Limb (tissue), 2 donors: ENCODE measurements at regions not wholly inside any gene's neighbourhood (a gene's known extent, or its start where the extent isn't known, plus 50 kb on each side); places are given as distances from the start of the nearest gene placed in this dataset.

ENCODE experiments used
- DNase-seq, 2 donors: peaks; one replicate each; pipeline ENCODE4 v3.0.0-alpha.2; 2016; ENCODE audit errors: extremely low spot score in 2 of 2

- DNase-seq, result no peak
Measured at GRCh38 chr13:50701469-50701868, 142.0 kb downstream of the DLEU7 start.

- no peak for DNase-seq
Measured at GRCh38 chr13:50706505-50706904, 137.0 kb downstream of the DLEU7 start.

- no peak for DNase-seq
Measured at GRCh38 chr13:50707628-50708027, 135.9 kb downstream of the DLEU7 start.

- no peak for DNase-seq
Measured at GRCh38 chr13:50708461-50708860, 135.0 kb downstream of the DLEU7 start.

- no peak for DNase-seq
Measured at GRCh38 chr13:50709058-50709457, 134.4 kb downstream of the DLEU7 start.

- DNase-seq, result no peak
Measured at GRCh38 chr13:50711131-50711815, 132.2 kb downstream of the DLEU7 start.

GRCh38 chr13:50711996-50712395 is 131.5 kb downstream of the DLEU7 start:
- no peak for DNase-seq

GRCh38 chr13:50712456-50712855 is 131.0 kb downstream of the DLEU7 start:
- peak in 1 of 2 donors; percentile 52 for DNase-seq

- DNase-seq, result no peak
Measured at GRCh38 chr13:50712881-50713280, 130.6 kb downstream of the DLEU7 start.

- no peak for DNase-seq
Measured at GRCh38 chr13:50713523-50714248, 129.8 kb downstream of the DLEU7 start.

GRCh38 chr13:50714891-50715290 is 128.6 kb downstream of the DLEU7 start:
- no peak for DNase-seq

GRCh38 chr13:50715402-50716146 is 127.9 kb downstream of the DLEU7 start:
- no peak for DNase-seq

GRCh38 chr13:50720861-50721671 is 122.4 kb downstream of the DLEU7 start:
- DNase-seq, result no peak

- no peak for DNase-seq
Measured at GRCh38 chr13:50721672-50721992, 121.9 kb downstream of the DLEU7 start.

GRCh38 chr13:50722440-50723125 is 120.9 kb downstream of the DLEU7 start:
- no peak for DNase-seq

GRCh38 chr13:50724438-50724837 is 119.1 kb downstream of the DLEU7 start:
- DNase-seq, result no peak

- no peak for DNase-seq
Measured at GRCh38 chr13:50724913-50725312, 118.6 kb downstream of the DLEU7 start.

- DNase-seq, result no peak
Measured at GRCh38 chr13:50726164-50726563, 117.3 kb downstream of the DLEU7 start.

GRCh38 chr13:50729177-50729576 is 114.3 kb downstream of the DLEU7 start:
- DNase-seq, result no peak

GRCh38 chr13:50730496-50731351 is 112.8 kb downstream of the DLEU7 start:
- DNase-seq, result no peak
